ENCODE measurements at regions not wholly inside any gene's neighbourhood (a gene's known extent, or its start where the extent isn't known, plus 50 kb on each side); places are given as distances from the start of the nearest gene placed in this dataset.

DNA sequence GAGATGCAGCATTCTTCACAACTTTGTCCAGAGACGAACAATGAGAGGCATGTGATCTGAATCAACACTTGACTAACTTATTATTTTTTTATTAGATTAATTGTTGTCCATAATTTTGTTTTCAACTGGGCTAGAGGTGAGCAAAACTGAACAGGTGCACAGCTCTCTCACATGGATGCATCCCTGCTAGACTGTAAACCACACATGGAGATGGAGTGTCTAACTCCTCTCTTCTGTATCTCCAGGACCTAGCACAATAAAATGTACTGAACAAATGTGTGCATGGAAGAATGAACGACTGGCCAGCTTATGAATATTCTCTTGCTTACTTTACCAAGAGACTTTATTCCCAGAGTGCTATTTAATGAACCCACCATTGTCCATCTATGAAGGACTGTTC is 627.7 kb downstream of the LIG4 start:
- no peaks in the 10 kb centered on the region for H3K9me2 ChIP-seq (ENCODE audit: insufficient read depth, low read length)
- no peak for TF ChIP-seq SMC3 (conservative IDR thresholded peaks at IDR 0.05; ENCODE audit: poor library complexity)
- TF ChIP-seq EZH2 (IDR thresholded peaks at IDR 0.05; ENCODE audit: borderline replicate concordance, insufficient read depth, low read length, poor library complexity, severe bottlenecking) = no peak
- no peak for TF ChIP-seq RAD21 (conservative IDR thresholded peaks at IDR 0.05)
- H4K20me1 ChIP-seq (ENCODE audit: insufficient read depth) = no peaks in the 10 kb centered on the region
- no peaks in the 10 kb centered on the region for H3K79me2 ChIP-seq (replicated peaks; ENCODE audit: insufficient read depth, low read length)
- no peak overlapping the region for H2AFZ ChIP-seq (ENCODE audit: low read depth, low read length)
- H3K4me3 ChIP-seq (ENCODE audit: low read length) = no peak overlapping the region
- H3K9me3 ChIP-seq (ENCODE audit: low read length) = no peaks in the 10 kb centered on the region
- no peak overlapping the region for H3K27ac ChIP-seq (ENCODE audit: low read length)
- H3K9ac ChIP-seq (ENCODE audit: low read length) = no peak overlapping the region
- H3F3A ChIP-seq (ENCODE audit: insufficient read depth, low read length, poor library complexity, severe bottlenecking) = no peaks in the 10 kb centered on the region
- no peaks in the 10 kb centered on the region for H3K36me3 ChIP-seq (ENCODE audit: insufficient read depth, low read length)
- no peak overlapping the region for H3K4me2 ChIP-seq (ENCODE audit: low read length)
- no peaks in the 10 kb centered on the region for H3K27me3 ChIP-seq (ENCODE audit: insufficient read depth, low read depth, low read length)

DNA sequence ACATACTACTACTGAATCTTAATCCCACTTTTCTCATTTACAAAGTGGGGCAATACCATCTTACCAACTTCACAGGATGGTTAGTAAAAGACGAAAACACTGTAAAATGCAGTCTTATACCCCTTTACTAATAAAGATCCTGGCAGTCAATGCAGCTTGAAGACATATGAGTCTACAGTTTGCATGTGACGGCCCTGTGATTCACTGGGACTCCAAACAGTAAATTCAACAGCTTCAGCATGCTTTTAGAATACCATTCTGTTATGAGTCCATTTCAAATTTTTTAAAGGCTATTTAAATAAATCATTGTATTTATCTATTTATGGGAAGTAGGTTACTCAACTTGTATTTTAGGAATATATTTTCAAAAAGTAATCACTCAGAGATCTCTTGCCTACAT is 629.1 kb downstream of the LIG4 start:
- Histone ChIP-seq H3K9ac (ENCODE audit: low read length) (no peak overlapping the region), H4K20me1 (ENCODE audit: insufficient read depth) (no peaks in the 10 kb centered on the region), H3K79me2 (replicated peaks; ENCODE audit: insufficient read depth, low read length) (no peaks in the 10 kb centered on the region), H3K9me3 (ENCODE audit: low read length) (no peaks in the 10 kb centered on the region), H2AFZ (ENCODE audit: low read depth, low read length) (no peak overlapping the region), H3K4me3 (ENCODE audit: low read length) (no peak overlapping the region), H3K36me3 (ENCODE audit: insufficient read depth, low read length) (no peaks in the 10 kb centered on the region), H3K9me2 (ENCODE audit: insufficient read depth, low read length) (no peaks in the 10 kb centered on the region), H3K27ac (ENCODE audit: low read length) (no peak overlapping the region), H3F3A (ENCODE audit: insufficient read depth, low read length, poor library complexity, severe bottlenecking) (no peaks in the 10 kb centered on the region), H3K27me3 (ENCODE audit: insufficient read depth, low read depth, low read length) (no peaks in the 10 kb centered on the region), H3K4me2 (ENCODE audit: low read length) (no peak overlapping the region)
- TF ChIP-seq EZH2 (IDR thresholded peaks at IDR 0.05; ENCODE audit: borderline replicate concordance, insufficient read depth, low read length, poor library complexity, severe bottlenecking) = no peak

DNA sequence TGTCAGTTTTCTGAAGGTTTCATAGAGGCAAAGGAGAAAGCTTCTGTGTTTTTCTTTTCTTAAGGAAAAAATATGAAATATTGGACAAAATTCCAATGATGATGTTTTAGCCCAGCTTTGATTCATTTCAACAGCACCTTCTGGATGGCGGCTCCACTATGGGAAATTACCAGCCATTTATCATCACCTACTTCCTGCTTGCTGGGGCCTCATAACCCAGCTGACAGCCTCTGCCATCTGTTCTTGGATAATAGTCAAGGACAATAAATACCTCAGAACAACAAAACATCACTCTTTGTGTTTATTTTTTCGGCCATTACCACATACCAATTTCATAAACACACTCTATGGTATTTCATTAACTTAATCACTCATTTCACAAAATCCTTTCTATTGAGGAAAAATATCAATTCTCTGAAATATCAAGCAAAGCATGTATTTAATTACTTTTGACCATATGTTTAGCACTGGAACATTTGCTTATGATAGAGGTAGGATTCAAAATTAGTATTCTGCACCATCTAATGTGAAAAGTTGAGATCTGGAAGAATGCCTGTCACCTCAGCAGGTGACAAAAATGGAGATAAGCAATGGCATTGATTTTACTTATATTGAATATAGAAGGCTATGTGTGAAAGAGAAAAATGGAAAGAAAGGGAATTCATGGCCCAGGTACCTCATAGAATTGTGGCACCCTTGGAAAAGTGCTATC is 629.7 kb downstream of the LIG4 start:
- Histone ChIP-seq H4K20me1 (ENCODE audit: insufficient read depth) (no peaks in the 10 kb centered on the region), H3K79me2 (replicated peaks; ENCODE audit: insufficient read depth, low read length) (no peaks in the 10 kb centered on the region), H3K4me2 (ENCODE audit: low read length) (no peak overlapping the region), H3K9ac (ENCODE audit: low read length) (no peak overlapping the region), H3K27ac (ENCODE audit: low read length) (no peak overlapping the region), H3K36me3 (ENCODE audit: insufficient read depth, low read length) (no peaks in the 10 kb centered on the region), H3K4me3 (ENCODE audit: low read length) (no peak overlapping the region), H3F3A (ENCODE audit: insufficient read depth, low read length, poor library complexity, severe bottlenecking) (no peaks in the 10 kb centered on the region), H3K9me2 (ENCODE audit: insufficient read depth, low read length) (no peaks in the 10 kb centered on the region), H3K9me3 (ENCODE audit: low read length) (no peaks in the 10 kb centered on the region), H3K27me3 (ENCODE audit: insufficient read depth, low read depth, low read length) (no peaks in the 10 kb centered on the region), H2AFZ (ENCODE audit: low read depth, low read length) (no peak overlapping the region)
- TF ChIP-seq POLR2AphosphoS5 (IDR thresholded peaks at IDR 0.05) (no peak), EP300 (conservative IDR thresholded peaks at IDR 0.05; ENCODE audit: poor library complexity, severe bottlenecking) (no peak), TAF1 (IDR thresholded peaks at IDR 0.05; ENCODE audit: low read depth) (no peak)

GRCh38 chr13:107582171-107582570 is 633.2 kb downstream of the LIG4 start:
- TF ChIP-seq REST (IDR thresholded peaks at IDR 0.05; ENCODE audit: borderline replicate concordance) (no peak), POLR2AphosphoS5 (IDR thresholded peaks at IDR 0.05) (no peak), MXI1 (conservative IDR thresholded peaks at IDR 0.05; ENCODE audit: poor library complexity, severe bottlenecking) (no peak), RAD21 (conservative IDR thresholded peaks at IDR 0.05) (no peak), EZH2 (IDR thresholded peaks at IDR 0.05; ENCODE audit: borderline replicate concordance, insufficient read depth, low read length, poor library complexity, severe bottlenecking) (no peak), EP300 (conservative IDR thresholded peaks at IDR 0.05; ENCODE audit: poor library complexity, severe bottlenecking) (no peak), SMC3 (conservative IDR thresholded peaks at IDR 0.05; ENCODE audit: poor library complexity) (no peak), TAF1 (IDR thresholded peaks at IDR 0.05; ENCODE audit: low read depth) (no peak), CTCF (IDR thresholded peaks at IDR 0.05; ENCODE audit: poor library complexity, severe bottlenecking) (no peak)
- no peaks in the 10 kb centered on the region for H3K9me3 ChIP-seq (ENCODE audit: low read length)
- no peak overlapping the region for H3K27ac ChIP-seq (ENCODE audit: low read length)
- no peak overlapping the region for H3K4me2 ChIP-seq (ENCODE audit: low read length)
- no peaks in the 10 kb centered on the region for H3K79me2 ChIP-seq (replicated peaks; ENCODE audit: insufficient read depth, low read length)
- no peaks in the 10 kb centered on the region for H3F3A ChIP-seq (ENCODE audit: insufficient read depth, low read length, poor library complexity, severe bottlenecking)
- no peak overlapping the region for H3K9ac ChIP-seq (ENCODE audit: low read length)
- H3K27me3 ChIP-seq (ENCODE audit: insufficient read depth, low read depth, low read length) = no peaks in the 10 kb centered on the region
- no peak overlapping the region for H3K4me3 ChIP-seq (ENCODE audit: low read length)
- no peaks in the 10 kb centered on the region for H3K36me3 ChIP-seq (ENCODE audit: insufficient read depth, low read length)
- H2AFZ ChIP-seq (ENCODE audit: low read depth, low read length) = no peak overlapping the region
- H4K20me1 ChIP-seq (ENCODE audit: insufficient read depth) = no peaks in the 10 kb centered on the region
- H3K9me2 ChIP-seq (ENCODE audit: insufficient read depth, low read length) = no peaks in the 10 kb centered on the region

All from neural cell (in vitro differentiated cells).